Globus pallidus (tissue), 1 donor: ENCODE measurements at regions not wholly inside any gene's neighbourhood (a gene's known extent, or its start where the extent isn't known, plus 50 kb on each side); places are given as distances from the start of the nearest gene placed in this dataset.

ENCODE experiments used
- DNase-seq: peaks from one replicate; pipeline ENCODE4 v3.0.0-alpha.2; 2015; ENCODE audit warnings: low spot score

DNA sequence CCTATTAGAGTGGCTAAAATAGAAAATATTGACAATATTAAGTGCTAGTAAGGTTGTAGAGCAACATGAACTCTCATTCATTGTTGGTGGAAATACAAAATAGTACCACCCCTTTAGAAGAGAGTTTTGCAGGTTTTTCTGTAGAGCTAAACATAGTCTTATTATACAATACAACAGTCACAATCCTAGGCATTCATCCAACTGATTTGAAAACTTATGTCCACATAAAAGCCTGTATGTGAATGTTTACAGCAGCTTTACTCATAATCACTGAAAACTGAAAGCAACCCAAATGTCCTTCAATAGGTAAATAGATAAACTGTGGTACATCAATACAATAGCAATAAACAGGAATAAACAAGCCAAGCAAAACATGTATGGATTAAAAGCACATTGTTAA lies 127.2 kb upstream of the PRNP start:
- DNase-seq, result no peak

DNA sequence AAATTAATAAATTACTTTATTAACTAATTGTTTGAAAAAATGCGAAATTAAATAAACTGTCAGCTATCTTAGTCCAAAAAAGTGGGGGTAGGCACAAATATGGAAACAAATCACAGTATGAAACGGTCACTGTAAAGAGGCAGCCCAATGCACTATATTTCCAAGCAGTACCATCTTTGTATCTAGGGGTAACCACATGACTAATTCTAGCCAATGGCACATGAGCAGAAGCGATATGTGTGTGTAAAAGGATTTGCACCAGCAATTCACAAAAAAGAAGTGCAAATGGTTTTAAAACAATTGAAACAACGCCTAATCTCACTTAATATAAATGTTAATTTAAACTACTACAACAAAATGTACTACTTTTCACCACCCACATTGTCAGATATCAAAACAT lies 129.5 kb upstream of the PRNP start:
- no peak for DNase-seq

DNA sequence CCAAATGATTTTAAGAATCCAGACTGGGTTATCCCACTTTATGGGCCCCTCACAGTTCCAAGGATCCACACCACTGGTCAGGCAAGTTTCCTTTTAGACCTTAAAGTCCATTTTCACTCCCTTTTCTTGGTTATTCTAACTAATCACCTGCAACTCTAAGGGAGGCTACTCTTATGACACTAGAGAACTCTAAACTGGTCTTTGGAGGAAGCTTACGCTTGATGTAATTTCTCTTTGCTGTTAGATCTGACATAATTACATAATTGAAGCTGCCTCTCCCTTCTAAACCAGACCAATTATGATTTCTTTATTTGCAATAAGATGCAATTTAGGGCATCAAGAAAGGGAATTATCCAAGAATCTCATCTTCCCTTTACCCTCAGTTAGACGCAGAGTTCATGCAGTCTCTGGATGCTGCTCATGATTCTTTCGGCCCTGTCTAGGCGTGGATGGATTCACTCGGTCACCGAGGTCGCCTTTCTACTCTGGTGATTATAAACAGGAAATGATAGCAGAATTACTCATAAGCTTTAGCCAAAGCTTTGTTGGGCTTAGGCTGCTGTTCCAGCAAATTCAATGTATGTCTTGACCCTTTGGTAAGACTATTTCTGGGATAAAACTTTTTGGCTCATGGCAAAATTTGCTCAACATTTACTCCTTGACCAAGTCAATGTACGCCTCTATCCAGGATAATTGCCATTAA lies 130.9 kb upstream of the PRNP start:
- DNase-seq, result no peak

DNA sequence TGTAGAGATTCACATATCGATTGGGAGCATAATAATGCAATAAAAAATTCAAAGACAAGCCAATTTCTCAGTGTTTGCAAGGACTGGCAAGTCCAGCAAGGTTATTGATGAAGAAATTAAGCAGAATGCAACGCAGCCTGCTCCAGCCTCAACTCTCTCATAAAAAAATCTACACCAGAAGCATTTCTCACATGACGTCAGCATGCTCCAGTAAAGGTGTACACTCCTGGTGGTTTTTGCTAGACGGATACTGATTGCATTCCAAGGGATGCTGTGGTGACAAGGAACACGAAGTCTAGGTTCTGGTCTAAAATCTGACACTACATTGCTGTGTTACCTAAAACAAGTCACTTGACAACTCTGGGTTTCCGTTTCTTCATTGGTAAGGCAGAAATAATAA lies 131.9 kb upstream of the PRNP start:
- DNase-seq, result no peak

DNA sequence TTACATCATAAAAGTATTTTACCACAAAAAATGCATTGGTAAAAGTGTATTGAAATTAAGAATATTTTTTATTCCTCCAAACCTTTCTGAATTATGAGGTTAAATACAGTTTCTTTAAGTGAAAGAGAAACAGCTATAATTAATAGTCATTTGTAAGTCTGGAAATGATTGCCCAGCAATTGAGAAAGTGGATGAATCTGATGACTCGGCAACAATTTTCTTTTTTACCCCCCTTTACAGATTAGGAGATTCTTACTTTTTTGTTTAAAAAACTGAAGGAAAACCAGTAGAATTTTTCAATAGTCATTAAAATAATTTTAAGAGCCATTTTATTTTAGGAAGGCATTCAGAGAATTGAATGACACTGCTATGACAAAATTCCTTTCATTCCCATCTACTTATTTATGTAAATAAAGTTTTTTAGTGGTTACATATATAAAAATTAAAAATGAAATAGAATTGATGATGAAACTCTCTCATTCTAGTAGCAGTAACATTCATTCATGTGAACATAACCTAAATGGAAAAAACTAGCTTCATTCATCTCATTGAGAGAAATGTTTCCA lies 134.1 kb upstream of the PRNP start:
- no peak for DNase-seq

DNA sequence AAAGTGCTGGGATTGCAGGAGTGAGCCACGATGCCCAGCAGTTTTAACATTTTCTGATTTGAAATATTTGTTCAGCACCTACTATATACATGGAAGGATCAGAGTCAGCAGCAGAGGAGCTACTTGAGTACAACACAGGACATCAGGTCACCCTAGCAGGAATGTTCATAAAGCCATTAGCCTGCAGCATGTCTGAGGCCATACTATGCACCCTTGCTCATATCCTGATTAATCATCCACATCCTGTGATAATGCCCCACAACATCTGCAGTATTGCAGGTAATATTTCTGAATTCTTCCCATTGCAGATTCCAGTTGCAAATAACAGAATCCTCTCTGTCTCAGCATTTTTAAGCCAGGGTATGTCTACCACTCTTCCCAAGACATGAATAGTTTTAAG lies 135.5 kb upstream of the PRNP start:
- no peak for DNase-seq

- no peak for DNase-seq
These were observed 136.5 kb upstream of the PRNP start for GRCh38 chr20:4549711-4550259.

GRCh38 chr20:4548552-4548951 lies 137.7 kb upstream of the PRNP start:
- DNase-seq, result no peak

GRCh38 chr20:4546786-4547185 lies 139.5 kb upstream of the PRNP start:
- no peak for DNase-seq

GRCh38 chr20:4546342-4546741 lies 139.9 kb upstream of the PRNP start:
- DNase-seq, result no peak

- no peak for DNase-seq
These were observed 140.7 kb upstream of the PRNP start for GRCh38 chr20:4545526-4545925.

- no peak for DNase-seq
These were observed 141.5 kb upstream of the PRNP start for GRCh38 chr20:4544765-4545164.

GRCh38 chr20:4542270-4542669 lies 144.0 kb upstream of the PRNP start:
- no peak for DNase-seq

GRCh38 chr20:4534315-4534714 lies 151.9 kb upstream of the PRNP start:
- DNase-seq, result no peak

GRCh38 chr20:4533368-4534133 lies 152.7 kb upstream of the PRNP start:
- DNase-seq, result no peak

- no peak for DNase-seq
These were observed 153.5 kb upstream of the PRNP start for GRCh38 chr20:4532772-4533171.

- DNase-seq, result no peak
These were observed 161.5 kb upstream of the PRNP start for GRCh38 chr20:4524792-4525191.

DNA sequence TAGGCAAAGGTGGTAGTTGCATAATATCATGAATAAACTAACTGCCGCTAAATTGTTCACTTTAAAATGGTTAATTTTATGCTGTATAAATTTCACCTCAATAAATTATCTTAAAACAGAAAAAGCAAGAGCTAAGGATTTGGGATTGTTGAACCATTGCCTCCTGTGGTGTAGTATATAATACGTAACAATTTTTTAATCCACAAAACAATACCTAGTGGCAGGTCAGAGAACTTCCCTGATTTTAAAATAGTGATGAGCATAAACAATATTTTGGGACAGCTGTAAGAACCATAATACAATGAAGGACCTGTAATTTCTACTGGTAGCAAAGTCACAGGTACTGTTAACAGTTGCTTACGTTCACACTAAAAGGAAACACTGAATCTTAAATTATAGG lies 161.9 kb upstream of the PRNP start:
- no peak for DNase-seq

- DNase-seq, result no peak
These were observed 163.9 kb upstream of the PRNP start for GRCh38 chr20:4522310-4522709.

GRCh38 chr20:4521170-4521968 lies 164.9 kb upstream of the PRNP start:
- no peak for DNase-seq

DNA sequence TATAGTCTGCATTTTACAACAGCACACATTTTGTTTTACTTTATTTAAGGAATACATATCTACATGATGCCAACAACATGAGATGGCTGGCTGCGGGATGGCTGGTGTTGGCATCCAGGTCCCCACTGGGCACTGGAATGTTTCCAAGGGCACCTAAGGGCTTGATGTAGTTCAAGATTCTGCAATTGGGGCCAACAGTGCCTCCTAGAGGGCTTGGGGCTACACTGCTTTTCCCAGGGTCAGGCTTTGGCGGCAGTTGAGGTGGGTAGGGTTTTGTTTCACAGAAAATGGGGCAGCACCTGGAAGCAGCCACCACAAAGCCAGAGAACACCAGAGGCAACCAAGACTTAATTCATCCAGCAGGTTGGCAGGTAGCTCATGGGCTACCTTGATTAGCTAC lies 166.7 kb upstream of the PRNP start:
- no peak for DNase-seq

DNA sequence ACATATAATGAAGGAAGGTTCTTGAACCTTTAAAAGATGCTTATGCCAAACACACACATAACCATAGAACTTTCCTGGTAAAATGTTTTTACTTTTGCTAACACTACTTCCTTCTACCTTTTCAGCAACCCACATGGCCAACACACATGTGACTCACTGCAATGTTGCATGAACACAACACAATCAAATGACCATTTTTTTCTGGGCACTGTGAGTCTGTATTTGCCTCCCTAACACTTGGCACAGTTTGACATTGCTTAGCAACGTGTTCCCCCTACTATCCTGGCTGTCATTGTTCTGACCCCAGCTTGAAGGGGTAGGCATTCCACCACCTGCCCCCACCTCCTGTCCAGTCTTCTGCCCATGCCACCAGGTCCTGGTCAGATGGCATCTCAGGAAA lies 169.4 kb upstream of the PRNP start:
- DNase-seq, result no peak
